AG04449 (cell line): ENCODE measurements at regions not wholly inside any gene's neighbourhood (a gene's known extent, or its start where the extent isn't known, plus 50 kb on each side); places are given as distances from the start of the nearest gene placed in this dataset.

Source experiments
- CTCF ChIA-PET: fragments of 350-600 bp; formaldehyde crosslinking; extraction: SDS; loops from one replicate; lab custom pipeline; 2021; ENCODE audit warnings: antibody characterized with exemption; lab: Yijun Ruan, JAX
- POLR2A ChIA-PET: fragments of 400-600, 350-600 bp; formaldehyde crosslinking; extraction: SDS; loops from one replicate; lab custom pipeline; 2020; ENCODE audit warnings: antibody characterized with exemption, inconsistent platforms; lab: Yijun Ruan, JAX
- DNase-seq: peaks from one replicate; pipeline ENCODE4 v3.0.0-alpha.2; 2010; ENCODE audit warnings: low read depth, low spot score
- H3K4me3 ChIP-seq: 2 replicates; pipeline ENCODE4 v1.5.1; 2011; ENCODE audit warnings: low read depth, mild to moderate bottlenecking, control low read depth, low read length
- CTCF ChIP-seq: IDR thresholded peaks from one replicate; pipeline ENCODE4 v1.5.1; 2011; ENCODE audit warnings: mild to moderate bottlenecking, moderate library complexity, low read length, control low read depth, inconsistent platforms; ENCODE audit not compliant: insufficient read depth; ENCODE audit errors: missing control alignments

DNA sequence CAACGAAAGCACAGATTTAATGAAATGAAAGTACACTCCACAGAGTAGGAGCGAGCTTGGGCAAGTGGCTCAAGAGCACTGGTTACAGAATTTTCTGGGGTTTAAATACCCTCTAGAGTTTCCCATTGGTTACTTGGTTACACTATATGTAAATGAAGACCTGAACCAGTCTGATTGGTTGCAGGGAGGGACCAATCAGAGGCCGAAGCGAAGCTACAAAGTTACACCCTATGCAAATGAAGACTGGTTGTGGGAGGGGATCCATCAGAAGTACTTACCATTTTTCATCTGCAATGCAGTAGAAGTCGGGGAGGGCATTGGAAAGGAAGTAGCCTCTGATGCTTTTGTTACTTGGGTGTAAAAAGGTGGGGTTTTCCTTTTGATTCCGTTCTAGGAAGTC lies 132.0 kb downstream of the PMP22 start:
- H3K4me3 ChIP-seq, result no peak overlapping the region
- POLR2A ChIA-PET, result no interaction called here
- CTCF ChIA-PET, result interaction anchor here (1.3 kb wide), 1 partner anchor 22 kb away, joined by 3 read pairs; no protein-coding TSS in a partner anchor
- TF ChIP-seq CTCF, result no peak
- no peak for DNase-seq

GRCh38 chr17:15130426-15130825 lies 134.7 kb downstream of the PMP22 start:
- H3K4me3 ChIP-seq, result no peak overlapping the region
- POLR2A ChIA-PET, result no interaction called here
- no peak for TF ChIP-seq CTCF
- no peak for DNase-seq
- CTCF ChIA-PET, result interaction anchor here (2.1 kb wide), 1 partner anchor 26 kb away, joined by 9 read pairs; no protein-coding TSS in a partner anchor

GRCh38 chr17:15129986-15130385 lies 135.1 kb downstream of the PMP22 start:
- H3K4me3 ChIP-seq, result no peak overlapping the region
- ChIA-PET CTCF (interaction anchor here (2.1 kb wide), 1 partner anchor 27 kb away, joined by 9 read pairs; no protein-coding TSS in a partner anchor), POLR2A (no interaction called here)
- TF ChIP-seq CTCF, result no peak
- DNase-seq, result no peak

- no peak overlapping the region for H3K4me3 ChIP-seq
- DNase-seq, result no peak
- ChIA-PET POLR2A (interaction anchor here (1.1 kb wide), 1 partner anchor 13 kb away, joined by 4 read pairs; no protein-coding TSS in a partner anchor), CTCF (no interaction called here)
- no peak for TF ChIP-seq CTCF
Observed at GRCh38 chr17:15124746-15125145, 140.4 kb downstream of the PMP22 start.

- H3K4me3 ChIP-seq, result no peak overlapping the region
- POLR2A ChIA-PET, result no interaction called here
- CTCF ChIA-PET, result no interaction called here
- DNase-seq, result no peak
- TF ChIP-seq CTCF, result no peak
Observed at GRCh38 chr17:15124264-15124595, 140.9 kb downstream of the PMP22 start.

- CTCF ChIA-PET, result no interaction called here
- POLR2A ChIA-PET, result no interaction called here
- DNase-seq, result peak; percentile 47
- no peak overlapping the region for H3K4me3 ChIP-seq
- TF ChIP-seq CTCF, result no peak
Observed at GRCh38 chr17:15123593-15124263, 141.4 kb downstream of the PMP22 start.
